HG02588 (cell line): ENCODE measurements at regions not wholly inside any gene's neighbourhood (a gene's known extent, or its start where the extent isn't known, plus 50 kb on each side); places are given as distances from the start of the nearest gene placed in this dataset.
A peak's percentile ranks its signal among the peaks of the same experiment; 100 is the strongest.

Experiments
- ATAC-seq: cut with Tn5 transposase; IDR thresholded peaks from one replicate; pipeline ENCODE4 v1.9.1; 2021; ENCODE audit warnings: mild to moderate bottlenecking, moderate library complexity; ENCODE audit not compliant: unreplicated experiment

DNA sequence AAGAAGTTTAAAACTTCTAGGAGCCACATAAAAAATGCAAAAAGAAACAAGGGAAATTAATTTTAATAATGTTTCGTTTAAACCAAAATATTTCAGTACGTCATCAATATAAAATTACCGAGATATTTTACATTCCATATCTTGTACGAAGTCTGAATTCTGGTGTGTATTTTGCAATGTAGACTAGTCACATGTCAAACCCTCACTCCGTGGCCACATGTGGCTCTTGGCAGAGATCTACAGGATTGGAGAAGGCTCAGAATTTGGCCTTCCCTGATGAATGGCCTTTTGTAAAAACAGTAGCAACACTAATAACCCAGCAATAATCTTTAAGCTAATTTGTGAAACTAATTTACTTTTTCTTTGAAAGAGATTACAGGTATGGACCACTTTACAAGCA is 217.1 kb downstream of the PRL start:
- no peak for ATAC-seq

DNA sequence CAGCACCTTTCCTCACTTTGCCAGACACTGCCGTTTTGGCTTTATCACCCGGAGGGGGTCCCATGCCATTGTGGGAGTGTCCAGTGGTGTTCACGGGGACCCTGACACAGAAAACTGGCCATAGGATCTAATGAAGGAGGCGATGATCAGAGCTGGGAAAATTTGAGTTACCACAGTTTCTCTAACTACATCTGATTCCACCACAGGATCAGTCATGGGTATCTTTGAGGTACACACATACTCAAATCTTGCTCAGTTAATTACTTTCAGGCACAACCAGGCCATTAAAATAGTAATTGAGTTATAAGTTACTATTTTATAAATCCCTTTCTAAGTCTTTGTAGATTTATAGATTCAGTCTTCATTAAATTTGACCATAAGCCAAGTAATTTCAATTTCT is 215.1 kb downstream of the PRL start:
- ATAC-seq: peak; percentile 54

DNA sequence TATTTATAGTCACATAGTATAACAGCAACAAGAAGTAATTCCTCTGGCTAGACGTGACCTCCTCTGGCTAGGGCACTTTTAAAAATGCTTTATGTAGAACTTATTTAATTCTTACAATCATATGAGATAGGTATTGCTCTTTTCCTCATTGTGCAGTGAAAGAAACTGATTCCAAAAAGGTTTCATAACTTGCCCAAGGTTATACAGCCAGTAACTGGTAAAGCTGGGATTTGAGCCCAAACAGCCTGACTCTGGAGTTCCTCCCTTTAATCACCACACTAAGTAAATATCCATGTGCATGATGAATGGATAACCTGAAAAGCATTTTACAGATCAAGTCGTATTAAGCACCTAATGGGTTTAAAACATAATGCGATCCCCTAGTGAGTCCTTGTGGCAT is 214.6 kb downstream of the PRL start:
- ATAC-seq: no peak

DNA sequence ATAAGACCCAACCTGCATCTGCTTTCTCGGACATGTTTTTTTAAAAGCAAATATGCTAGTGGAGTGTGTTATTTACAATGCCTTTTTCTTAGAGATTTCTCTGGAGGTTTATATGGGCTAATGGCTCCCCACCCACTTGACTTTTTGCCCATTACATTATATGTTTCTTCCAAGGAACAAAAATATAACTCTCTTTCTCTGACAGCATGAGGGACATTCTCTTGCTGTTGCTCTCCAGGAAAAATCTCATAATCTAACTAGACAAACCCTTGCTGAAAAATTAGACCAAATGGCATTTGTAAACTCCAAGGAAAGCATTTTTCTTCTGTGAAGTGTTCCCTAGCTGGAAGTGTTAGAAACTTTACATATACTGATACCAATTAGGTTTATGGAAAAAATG is 213.7 kb downstream of the PRL start:
- ATAC-seq: no peak

DNA sequence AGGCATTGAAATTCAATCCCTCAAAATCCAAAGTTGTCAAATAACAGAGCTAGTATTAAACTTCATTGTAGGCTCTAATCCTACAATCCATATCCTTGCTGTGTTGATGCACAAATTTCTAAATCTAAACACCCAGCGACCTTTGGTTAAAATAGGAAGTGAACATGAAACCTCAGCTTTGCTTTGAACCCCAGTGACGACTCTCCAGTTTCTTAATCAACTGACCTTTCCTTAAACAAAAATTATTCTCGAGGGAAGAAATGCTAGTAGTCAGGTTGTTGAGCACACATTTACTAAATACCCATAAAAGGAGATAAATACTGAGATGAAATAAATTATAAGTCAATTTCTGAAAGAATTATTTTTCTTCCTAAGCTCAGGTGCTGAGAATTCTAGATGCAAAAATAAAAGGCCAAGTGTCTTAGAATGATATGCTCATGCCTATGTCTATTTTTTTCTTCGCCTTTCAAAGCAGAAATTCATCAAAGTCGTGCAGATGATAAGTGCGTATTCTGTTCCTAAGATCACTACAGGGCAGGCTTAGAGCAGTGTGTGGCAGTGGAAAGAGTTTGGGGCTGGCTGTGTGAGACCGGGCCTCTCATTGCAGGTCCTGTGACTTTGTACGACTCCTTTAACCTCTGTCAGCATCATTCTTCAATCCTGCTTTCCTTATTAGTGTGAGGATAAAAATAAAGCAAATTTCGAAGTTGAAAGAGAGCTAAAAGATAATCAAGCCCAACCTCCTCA is 208.7 kb downstream of the PRL start:
- no peak for ATAC-seq

DNA sequence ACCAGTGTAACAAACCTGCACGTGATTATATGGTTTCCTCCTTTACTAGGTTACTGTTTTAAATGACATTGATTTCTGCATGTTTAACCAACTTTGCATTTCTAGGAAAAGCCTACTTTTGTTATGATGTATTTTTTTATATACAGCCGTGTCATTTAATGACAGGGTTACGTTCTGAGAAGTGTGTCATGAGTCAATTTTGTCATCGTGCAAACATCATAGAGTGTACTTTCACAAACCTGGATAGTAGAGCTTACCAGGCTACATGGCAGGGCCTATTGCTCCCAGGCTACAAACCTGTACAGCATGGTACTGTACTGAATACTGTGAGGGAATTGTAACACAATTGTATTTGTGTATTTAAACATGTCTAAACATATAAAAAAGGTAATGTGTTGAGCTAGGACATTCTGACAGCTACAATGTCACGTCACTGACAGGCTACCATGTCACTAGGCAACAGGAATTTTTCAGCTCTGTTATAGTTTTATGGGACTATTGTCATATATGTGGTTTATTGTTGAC is 205.3 kb downstream of the PRL start:
- no peak for ATAC-seq

DNA sequence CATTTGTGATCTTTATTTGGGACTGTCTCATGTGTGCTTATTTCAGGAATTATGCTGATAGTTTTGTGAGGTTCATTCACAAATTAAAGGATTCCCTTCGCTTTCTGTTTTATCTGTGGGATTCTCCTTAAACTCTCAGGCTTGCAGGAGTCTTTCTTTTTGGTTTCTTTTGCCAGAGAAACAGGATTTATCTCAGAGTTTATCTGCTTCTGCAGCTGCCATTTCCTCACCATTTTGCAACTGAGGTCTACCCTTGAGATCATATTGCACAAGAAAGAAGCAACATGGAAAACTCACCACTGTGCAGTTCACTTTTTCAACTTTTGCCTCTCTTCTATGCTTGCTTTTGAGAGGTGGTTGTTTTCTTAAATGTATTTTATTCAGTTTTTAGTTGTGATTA is 201.0 kb downstream of the PRL start:
- no peak for ATAC-seq

DNA sequence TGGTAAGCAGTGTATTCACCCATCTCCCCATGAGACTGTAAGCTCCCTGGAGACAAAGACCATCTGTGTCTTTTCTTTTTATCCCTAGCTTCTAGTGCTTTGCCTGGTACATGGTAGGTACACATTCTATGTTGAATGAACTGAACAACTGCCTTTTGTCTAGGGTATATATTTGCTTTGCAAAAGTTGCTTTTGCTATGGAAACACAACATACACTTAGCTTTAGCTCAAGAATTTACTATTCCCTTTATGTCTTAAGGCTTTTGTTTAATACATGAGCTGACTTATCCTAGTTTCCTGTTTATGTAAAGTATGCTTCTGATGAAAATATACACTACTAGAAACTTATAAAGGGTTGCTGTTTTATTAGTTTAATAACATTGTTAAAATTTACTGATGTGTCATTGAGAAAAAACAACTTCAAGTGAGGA is 198.2 kb downstream of the PRL start:
- ATAC-seq: no peak

DNA sequence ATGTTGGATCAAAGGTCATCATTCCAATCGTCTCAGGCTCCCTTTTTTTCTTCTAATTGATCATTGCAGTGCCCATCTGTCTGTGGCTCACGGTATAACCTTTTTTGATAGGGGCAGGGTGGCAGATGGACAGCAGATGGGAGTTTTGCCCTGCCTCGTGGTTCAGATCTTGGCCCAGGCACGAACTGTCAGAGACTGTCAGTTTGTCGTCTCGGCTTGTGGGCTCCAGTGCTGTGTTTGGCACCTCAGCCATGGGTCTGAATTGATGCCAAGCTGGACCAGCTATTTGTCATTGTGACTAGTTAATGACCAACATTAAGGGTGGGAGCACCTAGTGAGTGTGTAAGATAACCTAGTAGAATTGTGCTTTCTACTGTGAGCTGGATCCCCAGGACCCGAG is 197.6 kb downstream of the PRL start:
- no peak for ATAC-seq

DNA sequence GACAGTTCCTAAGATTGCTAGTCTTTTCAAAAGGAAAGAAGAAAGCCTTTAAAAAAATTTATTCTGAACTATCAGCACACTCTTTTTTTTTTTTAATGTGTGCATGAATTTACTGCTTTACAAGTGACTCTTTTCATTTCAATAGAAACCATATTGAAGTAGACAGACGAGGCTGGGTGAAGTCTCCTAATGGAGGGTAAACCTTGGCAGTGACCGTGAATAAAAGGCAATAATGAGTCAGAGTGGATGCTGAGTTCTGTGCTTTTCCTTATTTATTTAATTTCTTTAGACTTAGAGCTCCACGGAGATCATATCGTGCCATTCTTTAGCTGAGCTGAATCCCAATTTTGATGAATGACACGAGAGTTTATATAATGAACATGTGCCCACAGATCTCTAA is 196.9 kb downstream of the PRL start:
- ATAC-seq: no peak

DNA sequence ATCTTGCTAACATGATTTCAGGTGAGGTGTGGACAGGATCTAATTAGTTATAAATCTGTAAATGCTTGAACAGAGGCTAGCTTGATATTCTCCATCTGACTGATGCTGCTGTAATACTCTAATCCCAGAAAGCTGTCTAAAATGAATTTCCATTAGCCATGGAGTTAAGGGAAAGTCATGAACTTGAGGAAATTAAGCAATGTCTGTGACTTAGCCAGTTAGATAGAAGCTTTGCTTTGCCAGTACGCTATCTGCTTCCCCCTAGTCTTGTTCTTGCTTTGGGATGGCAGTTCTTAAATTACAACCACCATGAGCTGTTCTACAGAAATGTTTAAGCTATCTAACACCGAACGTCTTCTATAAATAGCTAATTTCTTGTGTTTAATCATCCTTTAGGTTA is 195.7 kb downstream of the PRL start:
- no peak for ATAC-seq

DNA sequence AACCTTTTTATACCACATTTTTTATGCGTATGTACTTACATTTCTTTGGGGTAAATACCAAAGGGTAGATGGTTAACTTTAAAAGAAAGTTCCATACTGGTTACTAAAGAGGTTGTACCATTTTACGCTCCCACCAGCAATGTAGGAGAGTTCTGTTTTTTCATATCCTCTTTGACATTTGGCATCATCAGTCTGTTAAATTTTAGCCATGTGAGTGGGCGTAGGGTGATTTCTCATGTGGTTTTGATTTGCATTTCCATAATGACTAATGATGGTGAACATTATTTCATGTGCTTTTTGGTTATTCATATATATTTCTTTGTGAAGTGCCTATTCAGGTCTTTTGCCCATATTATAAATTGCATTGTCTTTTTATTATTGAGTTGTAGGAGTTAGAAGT is 194.2 kb downstream of the PRL start:
- peak; percentile 75 for ATAC-seq

DNA sequence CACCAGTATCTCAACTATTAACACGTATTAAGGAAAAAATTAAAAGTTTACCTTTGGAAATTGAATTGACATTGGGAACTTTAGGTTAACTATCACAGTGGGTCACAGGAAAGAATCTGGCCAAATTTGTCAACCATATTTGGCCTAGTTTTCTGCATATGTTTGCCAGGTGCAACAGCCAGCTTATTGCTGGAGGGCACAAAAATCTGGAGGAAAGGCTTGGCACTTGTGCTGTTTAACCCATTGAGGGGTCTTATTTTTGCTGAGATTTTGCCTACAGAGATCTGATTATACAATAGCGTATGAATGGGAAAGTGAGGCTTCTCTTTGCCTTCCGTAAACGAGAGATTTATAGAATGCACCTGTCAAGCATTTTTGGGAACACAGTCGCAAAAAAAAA is 190.4 kb downstream of the PRL start:
- ATAC-seq: no peak

DNA sequence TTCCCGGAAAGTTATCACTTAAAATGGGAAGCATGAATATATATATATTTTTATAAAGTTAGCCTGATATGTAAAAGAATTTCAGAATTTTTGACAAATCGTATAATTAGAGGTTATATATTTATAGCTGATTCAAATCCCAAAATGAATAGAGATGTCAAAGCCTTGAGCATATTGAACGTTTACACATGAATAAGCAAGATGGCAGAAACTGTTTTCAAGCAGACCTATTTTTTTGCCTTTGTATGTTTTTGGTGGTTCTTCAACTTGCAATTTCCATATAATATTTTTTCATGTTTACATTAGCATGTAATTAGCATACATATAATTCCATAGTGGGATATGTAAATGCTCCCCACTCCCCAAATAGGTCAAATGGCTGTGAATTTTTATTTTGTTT is 189.9 kb downstream of the PRL start:
- no peak for ATAC-seq

DNA sequence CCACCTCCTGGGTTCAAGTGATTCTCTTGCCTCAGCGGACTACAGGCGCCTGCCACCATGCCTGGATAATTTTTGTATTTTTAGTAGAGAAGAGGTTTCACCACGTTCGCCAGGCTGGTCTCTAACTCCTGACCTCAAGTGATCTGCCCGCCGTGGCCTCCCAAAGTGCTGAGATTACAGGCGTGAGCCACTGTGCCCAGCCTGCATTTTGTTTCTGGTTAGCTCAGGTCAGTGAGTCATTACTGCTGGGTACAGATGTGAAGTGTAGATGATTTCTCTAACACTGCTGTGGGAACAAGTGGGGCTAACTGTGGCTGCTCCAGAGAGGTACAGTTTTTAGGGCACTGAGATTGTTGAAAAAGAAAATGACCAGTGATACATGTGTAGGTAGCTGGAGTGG is 188.6 kb downstream of the PRL start:
- no peak for ATAC-seq

DNA sequence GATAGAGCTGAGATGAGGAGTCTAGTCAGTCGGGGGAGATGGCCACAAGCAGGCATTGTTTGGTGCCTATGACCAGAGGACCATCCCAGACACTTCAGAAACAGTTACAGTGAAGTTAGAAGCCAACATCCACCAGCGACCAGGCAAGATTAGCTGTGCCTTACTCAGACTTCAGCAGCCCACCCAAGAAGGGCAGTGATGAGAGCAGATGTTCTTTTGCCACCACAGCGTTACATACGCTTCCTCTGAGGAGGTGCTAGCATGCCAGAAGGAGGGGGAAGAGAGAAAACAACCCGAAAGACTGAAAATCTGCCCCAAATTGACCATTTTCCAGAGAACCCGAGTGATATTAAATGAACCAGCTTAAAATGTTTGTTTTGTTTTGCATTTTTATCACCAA is 186.8 kb downstream of the PRL start:
- no peak for ATAC-seq

DNA sequence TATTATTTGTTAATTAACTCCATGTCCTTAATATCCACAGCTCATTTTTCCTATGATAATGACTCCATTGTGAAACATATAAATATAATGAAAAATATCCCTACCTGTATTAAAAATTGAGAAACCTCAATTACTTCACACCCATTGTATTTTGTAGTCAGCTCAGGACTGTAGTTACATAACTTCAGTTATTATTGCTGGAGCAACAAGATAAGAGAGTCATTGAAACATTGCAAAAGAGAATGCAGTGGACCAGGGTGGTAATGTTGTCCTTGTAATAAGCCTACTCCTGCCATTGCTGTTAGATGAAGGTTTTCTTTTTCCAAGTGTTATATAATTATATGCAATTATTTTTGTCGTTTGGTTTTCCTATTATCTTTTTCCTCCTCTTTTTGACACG is 184.4 kb downstream of the PRL start:
- ATAC-seq: no peak

DNA sequence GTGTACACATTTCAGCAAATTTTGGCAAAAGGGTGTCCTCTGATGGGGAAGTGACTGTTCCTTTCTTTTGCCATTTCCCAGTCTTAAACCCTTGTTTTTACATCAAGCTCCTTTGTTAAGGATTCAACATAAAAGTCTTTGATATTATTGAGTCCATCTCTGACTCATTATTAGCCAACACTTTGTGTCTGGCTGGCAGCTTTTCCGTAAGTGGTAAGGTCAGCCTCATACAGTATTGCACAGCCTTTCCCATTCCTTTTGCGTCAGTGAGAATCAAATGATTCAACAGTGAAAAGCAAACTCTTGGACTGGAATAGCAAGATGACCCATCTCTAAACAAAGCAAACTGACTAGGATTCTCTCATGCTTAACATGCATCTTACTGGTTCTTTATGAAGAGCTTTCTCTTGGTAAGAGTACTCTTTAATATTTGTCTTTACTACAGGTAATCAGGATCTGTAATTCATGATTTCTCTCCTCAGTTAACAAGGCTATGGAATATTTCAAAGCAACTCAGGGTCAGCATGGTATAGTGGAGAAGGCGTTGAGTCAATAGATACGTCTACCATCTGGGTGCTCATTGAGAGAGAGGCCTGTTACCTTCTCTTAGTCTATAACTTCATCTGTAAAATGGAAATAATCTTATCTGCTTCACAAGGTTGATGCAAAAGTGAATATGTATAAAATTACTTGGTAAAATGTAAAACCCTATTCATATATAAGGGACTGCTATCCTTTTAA is 183.6 kb downstream of the PRL start:
- no peak for ATAC-seq

DNA sequence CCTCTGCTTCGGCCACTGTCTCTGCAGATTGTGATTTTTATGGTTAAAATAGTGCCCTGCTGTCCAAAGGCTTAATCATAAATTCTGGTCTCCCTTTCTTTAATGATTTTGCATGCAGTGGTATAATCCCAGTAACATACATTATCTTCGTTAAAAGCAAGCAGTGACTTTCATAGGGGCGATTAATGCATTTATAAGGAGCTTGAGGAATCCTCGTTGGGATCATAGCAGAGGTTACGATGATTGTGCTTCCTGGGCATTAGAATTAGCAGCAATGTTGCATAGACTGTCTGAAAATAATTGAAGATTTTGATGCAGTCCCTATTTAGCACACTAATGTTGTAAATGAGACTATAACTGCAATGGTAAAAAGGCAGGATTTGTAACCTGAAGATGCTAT is 181.3 kb downstream of the PRL start:
- ATAC-seq: no peak

DNA sequence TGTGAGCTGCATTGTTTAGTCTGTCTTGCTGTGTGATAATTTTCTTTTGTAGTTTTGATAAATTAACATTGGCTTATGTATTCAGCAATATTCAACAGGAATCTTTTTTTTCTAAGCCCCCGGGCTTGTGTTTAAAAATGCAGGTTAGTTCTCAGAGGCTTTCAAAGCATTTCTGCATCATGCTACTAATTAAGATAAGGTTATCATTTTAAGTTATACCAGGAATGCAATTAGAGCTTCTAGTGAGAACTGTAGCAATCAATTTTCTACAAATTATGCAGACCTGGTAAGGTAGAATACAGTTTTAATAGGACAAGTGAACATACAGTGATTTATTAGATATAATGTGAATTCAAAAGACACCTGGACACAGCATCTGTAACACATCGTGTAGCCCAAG is 179.2 kb downstream of the PRL start:
- ATAC-seq: no peak

DNA sequence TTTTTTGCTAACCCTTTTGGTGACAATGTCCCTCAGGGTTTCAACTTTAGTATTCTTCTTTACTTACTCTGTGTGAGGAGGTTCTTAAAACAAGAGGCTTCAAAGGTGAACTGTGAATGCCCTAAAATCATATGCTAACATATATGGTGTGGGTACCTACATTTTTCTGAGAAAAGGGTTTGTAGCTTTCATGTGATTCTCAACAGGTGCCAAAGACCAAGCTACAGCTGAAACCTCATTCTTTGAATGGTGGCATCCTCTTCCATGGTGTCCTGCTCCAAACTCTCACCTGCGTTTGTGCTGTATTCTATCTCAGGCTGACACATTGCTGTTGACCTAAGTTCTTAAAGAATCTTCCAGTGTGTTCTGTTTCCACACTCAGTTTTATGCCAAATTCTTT is 177.3 kb downstream of the PRL start:
- ATAC-seq: no peak

DNA sequence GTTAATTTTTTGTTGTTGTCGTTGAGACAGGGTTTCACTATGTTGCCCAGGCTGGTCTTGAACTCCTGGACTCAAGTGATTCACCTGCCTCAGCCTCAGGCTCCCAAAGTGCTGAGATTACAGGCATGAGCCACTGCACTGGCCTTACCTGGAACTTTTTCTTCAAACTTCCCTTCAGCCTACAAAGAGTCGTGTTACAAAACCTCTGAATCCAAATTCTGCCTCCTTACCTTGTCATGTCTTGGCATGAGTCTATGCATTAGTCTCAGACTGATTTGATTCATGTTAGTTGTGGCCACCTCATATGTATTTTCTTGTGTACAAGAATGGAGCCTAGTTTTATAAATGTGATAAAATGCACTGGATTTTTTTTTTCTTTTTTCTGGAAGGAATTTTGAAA is 172.1 kb downstream of the PRL start:
- ATAC-seq: no peak
